NCI-H1092 (cell line): ENCODE measurements at regions not wholly inside any gene's neighbourhood (a gene's known extent, or its start where the extent isn't known, plus 50 kb on each side); places are given as distances from the start of the nearest gene placed in this dataset.

Experiments used
- DNase-seq: peaks from one replicate; lab custom pipeline; 2025; lab: John Stamatoyannopoulos, UW

GRCh38 chr10:46228563-46229071 is 58.2 kb upstream of the ANTXRL start:
- no peak for DNase-seq

- DNase-seq, result no peak
These were observed 57.6 kb upstream of the ANTXRL start for GRCh38 chr10:46229144-46229563.

DNA sequence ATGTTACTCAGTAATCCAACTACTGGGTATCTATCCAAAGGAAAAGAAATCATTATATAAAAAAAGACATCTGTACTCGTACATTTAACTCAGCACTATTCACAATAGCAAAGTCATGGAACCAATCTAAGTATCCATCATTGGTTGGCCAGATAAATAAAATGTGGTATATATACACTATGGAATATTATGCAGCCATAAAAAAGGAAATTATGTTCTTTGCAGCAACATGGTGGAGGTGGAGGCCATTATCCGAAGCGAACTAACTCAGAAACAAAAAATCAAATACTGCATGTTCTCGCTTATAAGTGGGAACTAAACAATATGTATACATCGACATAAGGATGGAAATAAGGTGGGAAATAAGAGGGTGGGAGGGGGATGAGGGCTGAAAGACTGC is 56.2 kb upstream of the ANTXRL start:
- no peak for DNase-seq

DNA sequence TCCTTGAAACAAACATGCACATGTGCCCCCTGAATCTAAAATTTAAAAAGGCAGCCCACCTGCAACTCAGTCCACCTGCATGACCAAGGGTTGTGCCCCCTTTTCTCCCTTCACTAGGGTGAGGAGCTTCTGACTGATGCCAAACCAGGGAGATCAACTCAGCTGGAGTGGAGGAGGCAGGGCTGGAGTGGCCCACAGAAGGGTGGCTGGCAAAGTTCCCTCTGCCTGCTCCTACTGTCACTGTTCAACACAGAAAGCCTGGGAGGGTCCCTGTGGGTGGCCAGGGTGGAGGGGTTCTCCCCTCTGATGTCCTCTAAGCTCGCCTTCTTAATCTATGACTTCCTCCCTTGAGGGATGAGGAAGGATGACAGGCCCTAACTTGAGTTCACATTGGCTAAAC is 55.7 kb upstream of the ANTXRL start:
- DNase-seq, result no peak

DNA sequence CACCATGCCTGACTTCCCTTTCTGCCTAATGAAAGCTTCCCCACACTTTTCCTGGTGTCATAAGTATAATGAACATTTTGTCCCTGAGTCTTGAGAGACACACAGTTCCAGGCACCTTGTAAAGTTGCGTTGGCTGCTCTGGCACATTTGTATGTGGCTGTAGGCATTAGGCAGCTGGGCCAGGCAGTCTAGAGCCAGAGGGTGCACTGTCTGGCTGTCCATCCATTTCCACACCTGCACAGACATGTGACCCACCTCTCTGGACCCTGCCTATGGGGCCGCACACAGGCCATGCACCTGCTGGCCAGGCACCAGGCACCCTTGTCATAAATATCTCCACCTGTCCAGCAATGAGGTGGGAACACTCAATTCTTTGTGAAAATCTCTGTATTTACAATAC is 54.7 kb upstream of the ANTXRL start:
- no peak for DNase-seq

GRCh38 chr10:46232666-46233065 is 54.1 kb upstream of the ANTXRL start:
- DNase-seq, result no peak

DNA sequence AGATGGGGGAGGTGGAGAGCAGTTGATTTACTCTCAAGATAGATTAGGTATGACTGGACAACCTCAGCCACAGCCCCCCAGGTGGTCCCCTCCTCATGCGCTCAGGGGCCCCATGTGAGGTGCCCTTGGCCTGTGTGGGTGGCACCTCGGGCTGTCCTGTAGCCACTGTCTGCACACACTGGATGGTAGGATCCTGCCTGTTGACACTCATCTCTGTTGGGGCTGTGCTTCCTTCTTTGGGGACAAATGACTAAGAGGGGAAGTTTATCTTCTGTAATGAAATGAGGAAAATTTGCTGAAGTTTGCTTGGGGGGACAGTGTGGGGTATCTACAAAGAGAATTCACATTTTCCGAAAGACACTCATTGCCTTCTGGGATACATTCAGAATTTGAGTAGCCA is 53.6 kb upstream of the ANTXRL start:
- no peak for DNase-seq

DNA sequence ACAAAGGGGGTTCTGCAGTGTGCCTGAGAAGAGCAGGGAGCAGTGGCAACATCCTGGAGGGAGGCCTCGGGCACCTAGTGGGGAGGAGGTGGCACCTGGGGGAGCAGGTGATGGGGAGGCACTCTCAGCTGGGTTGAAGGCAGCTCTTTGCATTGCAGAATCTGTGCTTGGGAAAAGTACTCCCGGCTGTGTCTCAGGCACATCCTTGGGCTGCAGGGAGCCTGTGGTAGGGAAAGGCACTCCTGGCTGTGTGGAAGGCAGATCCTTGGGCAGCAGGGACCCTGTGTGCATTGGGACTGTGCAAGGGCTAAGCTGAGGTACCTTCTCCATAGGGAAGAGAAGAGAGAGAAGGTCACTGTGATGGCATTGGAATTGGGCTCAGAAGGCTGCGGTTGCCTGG is 52.8 kb upstream of the ANTXRL start:
- no peak for DNase-seq

- DNase-seq, result no peak
These were observed 52.3 kb upstream of the ANTXRL start for GRCh38 chr10:46234431-46235060.

GRCh38 chr10:46235705-46236545 is 50.9 kb upstream of the ANTXRL start:
- DNase-seq, result no peak

DNA sequence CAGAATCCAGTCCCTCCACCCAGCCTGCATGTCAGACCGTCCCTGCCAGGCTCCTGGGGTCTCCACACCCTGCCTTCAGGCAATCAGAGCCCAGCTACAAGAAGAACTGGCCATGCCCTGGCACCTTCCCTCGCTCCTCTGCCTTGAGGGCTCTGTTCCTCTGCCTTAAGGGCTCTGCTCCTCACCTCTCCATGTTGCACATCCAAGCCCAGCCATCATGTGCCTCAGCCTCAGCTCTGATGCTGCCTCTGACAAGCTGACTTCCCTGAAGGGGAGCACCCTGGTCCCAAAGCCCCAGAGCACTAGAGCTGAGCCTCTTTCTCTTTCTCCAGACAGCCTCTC is 50.3 kb upstream of the ANTXRL start:
- no peak for DNase-seq

DNA sequence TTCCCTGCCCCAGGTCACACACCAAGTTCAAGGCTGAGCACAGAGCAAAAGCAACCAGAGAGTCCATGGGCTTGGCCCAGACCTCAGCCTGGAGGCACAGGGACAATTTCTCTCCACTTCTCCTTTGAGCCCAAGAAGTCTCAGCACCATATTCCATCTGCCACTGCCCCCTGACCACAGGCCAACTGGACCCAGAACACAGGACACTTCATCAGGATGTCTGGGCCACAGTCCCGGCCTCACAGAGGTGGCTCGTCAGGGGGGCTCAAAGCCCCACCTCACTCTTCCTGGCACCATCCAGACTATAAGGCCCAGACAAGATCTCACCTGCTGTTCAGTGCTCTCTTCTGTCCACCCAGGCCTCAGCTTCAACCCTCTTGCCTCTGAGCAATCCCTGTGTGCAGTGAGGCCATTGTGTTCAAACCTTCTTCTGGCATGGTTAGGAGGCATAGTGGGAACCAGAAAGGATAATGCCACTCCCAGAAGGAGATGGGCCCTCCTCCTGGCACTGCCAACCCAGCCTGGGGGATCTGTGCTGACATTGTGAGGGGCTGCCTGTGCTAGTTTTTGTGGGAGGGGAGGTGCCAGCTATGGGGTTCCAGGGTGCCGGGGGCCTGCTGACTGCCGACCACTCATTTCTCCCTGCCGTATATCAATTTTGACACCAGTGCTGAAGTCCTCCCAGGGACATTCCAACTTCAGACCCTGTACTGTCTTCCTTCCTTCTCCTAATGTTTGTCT is 49.7 kb upstream of the ANTXRL start:
- DNase-seq, result no peak
